HG03565 (cell line): ENCODE measurements at regions not wholly inside any gene's neighbourhood (a gene's known extent, or its start where the extent isn't known, plus 50 kb on each side); places are given as distances from the start of the nearest gene placed in this dataset.

Experiments used
- ATAC-seq: cut with Tn5 transposase; IDR thresholded peaks from one replicate; pipeline ENCODE4 v1.9.1; 2021; ENCODE audit warnings: mild to moderate bottlenecking, moderate library complexity; ENCODE audit not compliant: unreplicated experiment

GRCh38 chr4:119832776-119833175, 204.2 kb upstream of the PDE5A start:
- no peak for ATAC-seq

DNA sequence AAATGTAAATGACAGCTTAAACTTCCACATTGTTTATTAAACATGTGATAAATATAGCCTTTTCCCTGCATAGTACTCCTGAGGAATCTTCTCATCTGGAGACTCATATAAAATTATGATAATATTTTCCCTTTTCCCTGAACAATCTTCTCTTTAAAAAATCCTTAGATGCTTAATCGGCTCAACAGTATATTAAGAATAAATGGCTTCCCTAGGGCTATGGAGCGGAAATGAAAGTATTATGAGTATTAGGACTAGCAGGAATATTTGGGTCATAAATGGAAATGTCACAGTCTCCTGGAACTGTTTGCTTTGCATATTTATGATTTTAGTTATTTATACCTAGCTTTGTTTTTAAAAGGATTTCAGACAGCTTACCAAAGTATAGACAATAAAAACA, 200.7 kb upstream of the PDE5A start:
- no peak for ATAC-seq

- no peak for ATAC-seq
Measured at GRCh38 chr4:119825696-119826095, 197.1 kb upstream of the PDE5A start.

GRCh38 chr4:119823891-119824290, 195.3 kb upstream of the PDE5A start:
- ATAC-seq = no peak

- ATAC-seq = no peak
Measured at GRCh38 chr4:119823045-119823444, 194.4 kb upstream of the PDE5A start.

- no peak for ATAC-seq
Measured at GRCh38 chr4:119816473-119816872, 187.9 kb upstream of the PDE5A start.

GRCh38 chr4:119810001-119810400, 181.4 kb upstream of the PDE5A start:
- no peak for ATAC-seq

DNA sequence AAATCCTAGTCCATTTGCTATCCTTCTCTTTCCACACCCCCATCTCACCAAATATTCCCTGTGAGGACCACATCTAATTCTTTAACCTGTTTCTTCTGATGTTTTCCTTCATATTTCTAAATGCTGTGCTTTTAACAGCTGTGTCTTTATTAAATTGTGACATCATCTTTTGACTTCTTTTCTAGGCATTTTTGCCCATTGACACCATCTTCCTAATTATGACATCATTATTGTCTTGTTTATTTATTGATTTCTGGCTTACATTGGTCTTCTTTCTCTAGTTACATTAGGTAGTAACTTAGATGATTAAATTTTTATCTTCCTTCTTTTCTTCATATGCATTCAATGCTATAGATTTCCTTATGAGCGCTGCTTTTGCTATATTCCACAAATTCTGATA, 175.8 kb upstream of the PDE5A start:
- no peak for ATAC-seq

GRCh38 chr4:119797238-119797894, 168.8 kb upstream of the PDE5A start:
- no peak for ATAC-seq

GRCh38 chr4:119795986-119796578, 167.5 kb upstream of the PDE5A start:
- ATAC-seq = no peak

DNA sequence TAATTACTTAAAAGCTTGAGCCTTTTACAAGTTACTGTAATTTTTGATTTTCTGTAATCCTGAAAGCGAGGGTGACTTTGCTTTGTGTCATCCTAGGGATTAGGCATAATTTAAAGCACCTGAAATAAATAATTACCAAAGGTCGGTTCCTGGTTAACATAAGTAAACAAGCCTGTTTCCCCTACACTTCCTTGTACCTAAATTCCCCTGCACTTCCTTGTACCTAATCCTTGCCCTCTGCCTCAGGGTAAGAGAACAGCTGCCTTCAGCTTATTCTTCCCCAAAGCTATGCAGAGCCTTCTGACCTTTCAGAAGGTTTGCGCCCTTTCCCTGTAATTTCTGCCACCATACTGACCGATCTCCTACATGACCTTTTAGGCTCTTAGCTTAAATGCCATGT, 166.1 kb upstream of the PDE5A start:
- no peak for ATAC-seq

- ATAC-seq = no peak
Measured at GRCh38 chr4:119794113-119794512, 165.5 kb upstream of the PDE5A start.

DNA sequence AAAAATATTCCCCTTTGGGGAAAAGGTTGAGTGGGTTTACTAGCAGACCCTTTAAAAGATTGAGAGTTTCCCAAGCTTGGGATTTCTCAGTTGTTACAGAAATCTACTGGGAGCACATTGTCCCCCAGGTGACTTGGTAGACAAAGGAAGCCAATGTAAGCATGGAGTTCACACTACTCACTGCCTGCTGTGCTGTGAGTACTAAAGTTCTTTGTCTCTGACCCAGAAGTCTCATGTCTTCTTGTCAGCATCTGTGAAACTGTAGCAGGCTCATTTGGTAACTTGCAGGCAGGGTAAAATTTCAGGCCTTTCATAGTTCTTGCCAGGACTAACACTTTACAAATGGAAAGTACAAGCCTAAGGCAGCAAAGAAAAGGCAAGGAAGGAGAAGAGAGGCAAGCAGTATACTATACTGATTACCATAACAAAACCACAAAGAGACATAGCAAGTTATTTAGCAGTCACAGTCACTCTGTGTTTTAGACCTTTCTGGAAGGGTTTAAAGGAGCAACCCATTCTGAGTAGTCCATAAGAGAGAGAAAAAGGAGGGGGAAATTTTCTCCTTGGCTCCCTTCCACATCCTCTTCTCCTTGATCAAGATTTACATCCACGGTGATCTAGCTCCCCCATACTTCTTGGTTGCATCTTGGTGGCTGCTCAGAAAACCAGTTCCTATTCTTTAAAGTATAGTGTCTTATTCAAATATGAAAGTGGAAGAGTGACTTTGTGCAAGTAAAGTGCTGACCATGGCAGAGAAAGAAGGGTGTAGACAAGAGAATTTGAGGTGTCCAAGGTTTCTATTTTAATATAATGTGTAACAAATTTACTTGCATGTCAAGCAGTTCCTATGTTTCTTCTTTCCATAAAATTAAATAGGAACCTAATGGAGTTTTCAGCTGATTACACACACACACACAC, 160.0 kb upstream of the PDE5A start:
- ATAC-seq = no peak

DNA sequence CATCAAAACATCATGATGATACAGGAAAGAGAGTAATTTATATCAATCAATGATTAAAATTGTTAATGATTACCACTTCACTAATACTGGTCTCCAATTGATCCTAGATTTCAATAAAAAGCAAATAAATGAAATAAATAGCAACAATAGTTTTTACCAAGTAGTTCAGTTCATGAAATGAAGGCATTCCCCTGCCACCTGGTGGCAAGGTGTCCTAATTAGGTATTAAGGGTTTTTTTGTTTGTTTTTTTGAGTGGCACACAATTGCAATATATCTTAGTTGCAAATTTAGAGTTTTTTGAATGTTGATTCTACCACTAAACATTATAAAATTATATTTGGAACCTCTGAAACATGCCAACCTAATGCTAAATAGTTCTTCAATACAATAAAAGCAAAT, 157.4 kb upstream of the PDE5A start:
- no peak for ATAC-seq

DNA sequence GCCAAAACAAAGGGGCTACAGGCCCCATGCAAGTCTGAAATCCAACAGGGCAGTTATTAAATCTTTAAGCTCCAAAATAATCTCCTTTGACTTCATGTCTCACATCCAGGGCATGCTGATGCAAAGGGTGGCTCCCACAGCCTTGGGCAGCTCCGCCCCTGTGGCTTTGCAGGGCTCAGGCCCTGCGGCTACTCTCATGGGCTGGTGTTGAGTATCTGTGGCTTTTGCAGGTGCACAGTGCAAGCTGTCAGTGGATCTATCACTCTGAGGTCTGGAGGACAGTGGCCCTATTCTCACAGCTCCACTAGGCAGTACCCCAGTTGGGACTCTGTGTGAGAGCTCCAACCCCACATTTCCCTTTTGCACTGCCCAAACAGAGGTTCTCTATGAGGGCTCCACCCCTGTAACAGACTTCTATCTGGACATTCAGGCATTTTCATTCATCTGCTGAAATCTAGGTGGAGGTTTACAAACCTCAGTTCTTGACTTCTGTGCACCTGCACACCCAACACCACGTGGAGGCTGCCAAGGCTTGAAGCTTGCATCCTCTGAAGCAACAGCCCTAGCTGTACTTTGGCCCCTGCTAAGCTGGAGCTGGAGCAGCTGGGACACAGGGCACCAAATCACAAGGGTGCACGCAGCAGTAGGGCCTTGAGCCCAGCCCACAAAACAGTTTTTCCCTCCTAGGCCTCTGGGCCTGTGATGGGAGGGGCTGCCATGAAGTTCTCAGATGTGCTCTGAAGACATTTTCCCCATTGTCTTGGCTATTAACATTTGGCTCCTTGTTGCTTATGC, 154.8 kb upstream of the PDE5A start:
- no peak for ATAC-seq

DNA sequence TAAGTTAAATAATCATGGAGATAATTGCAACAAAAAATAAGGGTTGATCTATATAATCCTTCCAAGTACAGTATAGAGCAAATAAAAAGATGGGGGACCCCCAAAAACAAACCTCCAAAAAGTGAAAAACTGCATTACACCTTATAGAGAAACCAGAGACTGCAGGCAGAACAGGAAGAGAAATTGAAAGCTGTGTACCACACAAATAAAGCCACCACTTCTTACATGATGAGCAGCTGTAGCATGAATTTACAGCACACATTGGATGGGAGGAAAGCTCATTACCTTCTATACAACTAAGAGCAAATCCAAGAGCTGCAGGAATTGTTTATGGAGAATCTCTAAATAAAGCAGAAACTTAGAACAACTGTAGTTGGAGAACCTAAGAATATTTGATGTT, 152.4 kb upstream of the PDE5A start:
- no peak for ATAC-seq

DNA sequence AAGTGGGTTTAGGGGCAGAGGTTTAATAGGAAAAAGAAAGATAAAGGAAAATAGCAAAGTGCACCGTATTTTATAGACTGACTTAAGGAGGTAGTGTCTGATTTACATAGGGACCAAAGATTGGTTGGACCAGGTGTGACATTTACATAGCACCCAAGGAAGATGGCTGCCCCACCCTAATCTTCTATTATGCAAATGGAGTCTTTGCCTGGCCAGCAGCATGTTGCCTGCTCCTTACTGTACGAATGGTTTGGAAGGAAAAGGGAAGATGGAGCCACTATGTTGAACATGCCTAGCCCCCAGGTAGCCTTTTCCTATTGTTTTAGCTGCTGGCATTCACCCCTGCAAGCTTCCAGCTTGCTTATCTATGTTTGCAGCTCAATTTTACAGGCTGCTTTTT, 146.2 kb upstream of the PDE5A start:
- ATAC-seq = no peak

GRCh38 chr4:119765951-119766350, 137.3 kb upstream of the PDE5A start:
- no peak for ATAC-seq

GRCh38 chr4:119765469-119765868, 136.9 kb upstream of the PDE5A start:
- no peak for ATAC-seq

DNA sequence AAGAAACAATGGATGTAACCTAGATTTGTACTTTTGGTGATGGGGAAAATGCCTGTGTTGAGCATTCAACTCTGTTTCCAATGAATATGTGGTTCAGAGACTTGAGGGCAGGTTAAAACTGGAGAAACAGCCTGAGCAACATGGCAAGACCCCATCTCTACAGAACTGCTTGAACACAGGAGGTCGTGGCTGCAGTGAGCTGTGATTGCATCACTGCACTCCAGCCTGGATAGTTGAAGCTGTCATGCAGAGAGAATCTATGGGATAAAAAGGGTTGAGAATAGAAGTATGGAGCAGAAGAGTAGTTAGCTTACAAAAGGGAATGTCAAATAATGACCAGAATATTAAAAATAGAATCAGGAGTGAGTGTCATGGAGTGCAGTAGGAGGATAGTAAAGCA, 134.8 kb upstream of the PDE5A start:
- ATAC-seq = no peak

DNA sequence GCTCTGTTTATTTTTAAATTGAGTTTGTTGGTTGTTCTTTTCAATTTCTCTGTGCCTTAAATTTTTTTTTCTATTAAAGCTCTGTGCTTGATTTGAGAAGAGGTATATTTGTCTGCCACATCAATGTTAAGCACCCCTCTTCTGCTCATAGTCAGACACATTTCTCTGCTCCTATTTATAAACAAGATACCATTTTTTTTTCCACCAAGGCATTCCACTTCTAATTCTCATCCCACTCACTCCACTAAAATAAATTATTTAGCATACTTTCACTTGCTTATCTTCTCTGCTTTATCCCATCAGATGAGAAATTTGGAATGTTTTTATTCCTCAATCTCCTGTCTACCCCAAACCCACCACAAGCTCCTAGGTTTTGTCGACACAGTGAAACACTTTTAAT, 127.0 kb upstream of the PDE5A start:
- ATAC-seq = no peak
